ENCODE measurements at regions not wholly inside any gene's neighbourhood (a gene's known extent, or its start where the extent isn't known, plus 50 kb on each side); places are given as distances from the start of the nearest gene placed in this dataset.

DNA sequence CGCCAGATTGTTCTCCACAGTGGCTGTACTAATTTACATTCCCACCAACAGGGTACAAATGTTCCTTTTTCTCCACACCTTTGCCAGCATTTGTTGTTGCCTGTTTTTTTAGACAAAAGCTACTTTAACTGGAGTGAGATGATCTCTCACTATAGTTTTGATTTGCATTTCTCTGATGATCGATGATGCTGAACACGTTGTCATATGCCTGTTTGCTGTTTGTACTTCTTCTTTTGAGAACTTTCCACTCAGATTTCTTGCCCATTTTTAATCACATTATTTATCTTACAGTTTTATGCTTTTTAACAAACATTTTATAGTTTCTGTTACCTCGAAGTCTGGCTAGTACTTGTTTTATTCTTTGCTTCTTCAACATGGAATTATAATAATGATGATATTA, 643.7 kb upstream of the ALCAM start:
- 100% methylated on average over 1 to 2 of the region's 4 CpGs for WGBS, 2 experiments (ENCODE audit: insufficient coverage in 2 of 2)

GRCh38 chr3:104731074-104731473, 635.6 kb upstream of the ALCAM start:
- Histone ChIP-seq H3K4me1 (ENCODE audit: control insufficient read depth, insufficient read depth, low read length, poor library complexity, severe bottlenecking) (no peaks in the 10 kb centered on the region), H3K4me3 (ENCODE audit: extremely low read depth, insufficient read depth, low read length, poor library complexity, severe bottlenecking) (no peak overlapping the region), H3K9me3 (ENCODE audit: control insufficient read depth, low read length) (no peaks in the 10 kb centered on the region), H3K36me3 (ENCODE audit: control insufficient read depth, insufficient read depth, low read length) (no peaks in the 10 kb centered on the region), H3K27ac (ENCODE audit: low read depth, low read length, severe bottlenecking) (no peak overlapping the region)
- WGBS, 2 experiments (ENCODE audit: insufficient coverage in 2 of 2) = no CpG with 5 or more reads among the region's 3 CpGs

More for the DNA sequence above, 643.7 kb upstream of the ALCAM start:
- no peaks in the 10 kb centered on the region for H3K9me3 ChIP-seq (ENCODE audit: control insufficient read depth, low read length)
- H3K4me1 ChIP-seq (ENCODE audit: control insufficient read depth, insufficient read depth, low read length, poor library complexity, severe bottlenecking) = no peaks in the 10 kb centered on the region
- H3K27ac ChIP-seq (ENCODE audit: low read depth, low read length, severe bottlenecking) = no peak overlapping the region
- H3K4me3 ChIP-seq (ENCODE audit: extremely low read depth, insufficient read depth, low read length, poor library complexity, severe bottlenecking) = no peak overlapping the region
- no peaks in the 10 kb centered on the region for H3K36me3 ChIP-seq (ENCODE audit: control insufficient read depth, insufficient read depth, low read length)

- no CpG with 5 or more reads among the region's 2 CpGs for WGBS, 2 experiments (ENCODE audit: insufficient coverage in 2 of 2)
- H3K27ac ChIP-seq (ENCODE audit: low read depth, low read length, severe bottlenecking) = no peak overlapping the region
- H3K4me3 ChIP-seq (ENCODE audit: extremely low read depth, insufficient read depth, low read length, poor library complexity, severe bottlenecking) = no peak overlapping the region
- H3K4me1 ChIP-seq (ENCODE audit: control insufficient read depth, insufficient read depth, low read length, poor library complexity, severe bottlenecking) = no peaks in the 10 kb centered on the region
- H3K9me3 ChIP-seq (ENCODE audit: control insufficient read depth, low read length) = no peaks in the 10 kb centered on the region
- H3K36me3 ChIP-seq (ENCODE audit: control insufficient read depth, insufficient read depth, low read length) = no peaks in the 10 kb centered on the region
These were observed 632.1 kb upstream of the ALCAM start for GRCh38 chr3:104734627-104735026.

- Histone ChIP-seq H3K4me3 (ENCODE audit: extremely low read depth, insufficient read depth, low read length, poor library complexity, severe bottlenecking) (no peak overlapping the region), H3K36me3 (ENCODE audit: control insufficient read depth, insufficient read depth, low read length) (no peaks in the 10 kb centered on the region), H3K4me1 (ENCODE audit: control insufficient read depth, insufficient read depth, low read length, poor library complexity, severe bottlenecking) (no peaks in the 10 kb centered on the region), H3K27ac (ENCODE audit: low read depth, low read length, severe bottlenecking) (no peak overlapping the region), H3K9me3 (ENCODE audit: control insufficient read depth, low read length) (no peaks in the 10 kb centered on the region)
- no CpG with 5 or more reads among the region's 1 CpG for WGBS, 2 experiments (ENCODE audit: insufficient coverage in 2 of 2)
These were observed 631.0 kb upstream of the ALCAM start for GRCh38 chr3:104735691-104736090.

- 71 to 100% methylated on average over 1 to 2 of the region's 2 CpGs for WGBS, 2 experiments (ENCODE audit: insufficient coverage in 2 of 2)
- H3K9me3 ChIP-seq (ENCODE audit: control insufficient read depth, low read length) = no peaks in the 10 kb centered on the region
- H3K36me3 ChIP-seq (ENCODE audit: control insufficient read depth, insufficient read depth, low read length) = no peaks in the 10 kb centered on the region
- H3K27ac ChIP-seq (ENCODE audit: low read depth, low read length, severe bottlenecking) = no peak overlapping the region
- no peak overlapping the region for H3K4me3 ChIP-seq (ENCODE audit: extremely low read depth, insufficient read depth, low read length, poor library complexity, severe bottlenecking)
- no peaks in the 10 kb centered on the region for H3K4me1 ChIP-seq (ENCODE audit: control insufficient read depth, insufficient read depth, low read length, poor library complexity, severe bottlenecking)
These were observed 628.4 kb upstream of the ALCAM start for GRCh38 chr3:104738271-104738670.

GRCh38 chr3:104740874-104741379, 625.8 kb upstream of the ALCAM start:
- Histone ChIP-seq H3K27ac (ENCODE audit: low read depth, low read length, severe bottlenecking) (no peak overlapping the region), H3K36me3 (ENCODE audit: control insufficient read depth, insufficient read depth, low read length) (no peaks in the 10 kb centered on the region), H3K4me3 (ENCODE audit: extremely low read depth, insufficient read depth, low read length, poor library complexity, severe bottlenecking) (no peak overlapping the region), H3K9me3 (ENCODE audit: control insufficient read depth, low read length) (no peaks in the 10 kb centered on the region), H3K4me1 (ENCODE audit: control insufficient read depth, insufficient read depth, low read length, poor library complexity, severe bottlenecking) (no peaks in the 10 kb centered on the region)
- 92 to 100% methylated on average over 2 to 3 of the region's 3 CpGs for WGBS, 2 experiments (ENCODE audit: insufficient coverage in 2 of 2)

DNA sequence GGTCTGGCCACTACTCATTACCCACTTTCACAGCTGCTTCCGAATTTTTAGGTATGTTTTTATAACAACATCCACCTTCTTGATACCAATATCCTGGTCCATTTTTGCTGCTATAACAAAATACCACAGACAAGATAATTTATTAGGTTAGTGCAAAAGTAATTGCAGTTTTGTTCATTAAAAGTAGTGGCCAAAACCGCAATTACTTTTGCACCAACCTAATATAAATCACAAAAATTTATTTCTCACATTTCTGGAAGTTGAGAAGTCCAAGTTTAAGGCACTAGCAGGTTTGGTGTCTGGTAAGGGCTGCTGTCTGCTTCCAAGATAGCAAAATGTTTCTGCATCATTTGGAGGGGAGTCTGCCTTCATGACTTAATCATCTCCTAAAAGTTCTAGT, 624.7 kb upstream of the ALCAM start:
- Histone ChIP-seq H3K4me3 (ENCODE audit: extremely low read depth, insufficient read depth, low read length, poor library complexity, severe bottlenecking) (no peak overlapping the region), H3K9me3 (ENCODE audit: control insufficient read depth, low read length) (no peaks in the 10 kb centered on the region), H3K36me3 (ENCODE audit: control insufficient read depth, insufficient read depth, low read length) (no peaks in the 10 kb centered on the region), H3K4me1 (ENCODE audit: control insufficient read depth, insufficient read depth, low read length, poor library complexity, severe bottlenecking) (no peaks in the 10 kb centered on the region), H3K27ac (ENCODE audit: low read depth, low read length, severe bottlenecking) (no peak overlapping the region)
- WGBS, 2 experiments (ENCODE audit: insufficient coverage in 2 of 2) = no CpG with 5 or more reads among the region's 2 CpGs

- H3K4me1 ChIP-seq (ENCODE audit: control insufficient read depth, insufficient read depth, low read length, poor library complexity, severe bottlenecking) = no peaks in the 10 kb centered on the region
- WGBS, 2 experiments (ENCODE audit: insufficient coverage in 2 of 2) = 50 to 80% methylated on average over 1 of the region's 3 CpGs
- H3K27ac ChIP-seq (ENCODE audit: low read depth, low read length, severe bottlenecking) = no peak overlapping the region
- no peaks in the 10 kb centered on the region for H3K36me3 ChIP-seq (ENCODE audit: control insufficient read depth, insufficient read depth, low read length)
- H3K9me3 ChIP-seq (ENCODE audit: control insufficient read depth, low read length) = no peaks in the 10 kb centered on the region
- no peak overlapping the region for H3K4me3 ChIP-seq (ENCODE audit: extremely low read depth, insufficient read depth, low read length, poor library complexity, severe bottlenecking)
These were observed 621.4 kb upstream of the ALCAM start for GRCh38 chr3:104745313-104745712.

- Histone ChIP-seq H3K4me1 (ENCODE audit: control insufficient read depth, insufficient read depth, low read length, poor library complexity, severe bottlenecking) (no peaks in the 10 kb centered on the region), H3K9me3 (ENCODE audit: control insufficient read depth, low read length) (no peaks in the 10 kb centered on the region), H3K27ac (ENCODE audit: low read depth, low read length, severe bottlenecking) (no peak overlapping the region), H3K4me3 (ENCODE audit: extremely low read depth, insufficient read depth, low read length, poor library complexity, severe bottlenecking) (no peak overlapping the region), H3K36me3 (ENCODE audit: control insufficient read depth, insufficient read depth, low read length) (no peaks in the 10 kb centered on the region)
These were observed 620.7 kb upstream of the ALCAM start for GRCh38 chr3:104746056-104746455.

- H3K27ac ChIP-seq (ENCODE audit: low read depth, low read length, severe bottlenecking) = no peak overlapping the region
- no peak overlapping the region for H3K4me3 ChIP-seq (ENCODE audit: extremely low read depth, insufficient read depth, low read length, poor library complexity, severe bottlenecking)
- WGBS, 2 experiments (ENCODE audit: insufficient coverage in 2 of 2) = 83 to 86% methylated on average over 2 to 3 of the region's 4 CpGs
- no peaks in the 10 kb centered on the region for H3K36me3 ChIP-seq (ENCODE audit: control insufficient read depth, insufficient read depth, low read length)
- H3K9me3 ChIP-seq (ENCODE audit: control insufficient read depth, low read length) = no peaks in the 10 kb centered on the region
- no peaks in the 10 kb centered on the region for H3K4me1 ChIP-seq (ENCODE audit: control insufficient read depth, insufficient read depth, low read length, poor library complexity, severe bottlenecking)
These were observed 616.1 kb upstream of the ALCAM start for GRCh38 chr3:104750581-104750980.

- Histone ChIP-seq H3K27ac (ENCODE audit: low read depth, low read length, severe bottlenecking) (no peak overlapping the region), H3K36me3 (ENCODE audit: control insufficient read depth, insufficient read depth, low read length) (no peaks in the 10 kb centered on the region), H3K4me1 (ENCODE audit: control insufficient read depth, insufficient read depth, low read length, poor library complexity, severe bottlenecking) (no peaks in the 10 kb centered on the region), H3K9me3 (ENCODE audit: control insufficient read depth, low read length) (no peaks in the 10 kb centered on the region), H3K4me3 (ENCODE audit: extremely low read depth, insufficient read depth, low read length, poor library complexity, severe bottlenecking) (no peak overlapping the region)
- 83 to 89% methylated on average over 1 of the region's 1 CpG for whole genome bisulfite sequencing, 2 experiments (ENCODE audit: insufficient coverage in 2 of 2)
These were observed 610.9 kb upstream of the ALCAM start for GRCh38 chr3:104755791-104756190.

DNA sequence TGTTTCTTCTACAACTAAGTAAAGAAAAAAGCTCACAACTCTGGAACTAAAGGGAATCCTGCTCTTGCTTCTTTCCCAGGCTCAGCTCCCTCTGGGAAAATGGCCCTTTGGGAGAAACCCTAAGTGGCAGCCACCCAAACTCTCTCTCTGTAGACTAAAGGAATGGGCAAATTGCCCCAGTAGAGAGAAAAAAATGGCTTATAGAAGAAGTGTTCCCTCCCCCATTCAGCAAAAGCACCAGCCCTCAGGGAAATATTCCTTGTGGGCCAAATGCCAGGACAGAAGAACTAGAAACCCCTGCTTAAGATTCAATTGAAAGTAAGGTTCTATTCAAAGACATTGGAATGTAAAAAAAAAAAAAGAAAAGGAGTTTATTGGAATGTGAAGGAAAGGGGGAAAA, 603.7 kb upstream of the ALCAM start:
- no peaks in the 10 kb centered on the region for H3K9me3 ChIP-seq (ENCODE audit: control insufficient read depth, low read length)
- no peak overlapping the region for H3K27ac ChIP-seq (ENCODE audit: low read depth, low read length, severe bottlenecking)
- H3K4me1 ChIP-seq (ENCODE audit: control insufficient read depth, insufficient read depth, low read length, poor library complexity, severe bottlenecking) = no peaks in the 10 kb centered on the region
- H3K36me3 ChIP-seq (ENCODE audit: control insufficient read depth, insufficient read depth, low read length) = no peaks in the 10 kb centered on the region
- no peak overlapping the region for H3K4me3 ChIP-seq (ENCODE audit: extremely low read depth, insufficient read depth, low read length, poor library complexity, severe bottlenecking)
